ENCODE measurements at regions not wholly inside any gene's neighbourhood (a gene's known extent, or its start where the extent isn't known, plus 50 kb on each side); places are given as distances from the start of the nearest gene placed in this dataset.

DNA sequence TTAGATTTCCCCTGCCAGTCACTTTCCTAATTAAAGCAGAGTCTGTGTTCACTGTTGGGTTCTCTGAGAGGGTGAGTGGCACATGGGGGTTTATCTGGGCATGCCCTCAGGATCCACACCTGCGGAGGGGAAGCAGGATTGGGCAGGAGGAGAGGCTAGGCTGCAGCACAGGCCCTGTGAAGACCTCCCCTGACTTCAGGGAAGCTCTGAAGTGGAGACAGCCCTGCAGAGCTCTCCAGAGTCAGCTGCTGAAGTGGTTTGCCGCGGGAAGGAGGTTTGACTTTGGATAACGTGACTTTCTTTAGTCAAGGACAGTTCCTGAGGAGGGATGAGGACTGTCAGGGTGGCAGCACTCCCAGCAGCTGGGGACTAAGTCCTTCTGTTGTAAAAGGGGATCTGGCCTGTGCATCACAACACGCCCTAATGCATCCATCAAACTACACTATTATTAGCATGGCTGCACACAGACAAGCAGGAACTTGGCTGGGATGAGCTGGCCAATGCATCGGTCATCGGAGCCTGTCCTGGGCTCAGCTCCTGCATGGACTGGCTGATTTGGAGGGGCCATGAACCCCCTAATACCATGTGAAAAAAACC is 50.9 kb upstream of the LEP start:
- TF ChIP-seq, protein P1, sequence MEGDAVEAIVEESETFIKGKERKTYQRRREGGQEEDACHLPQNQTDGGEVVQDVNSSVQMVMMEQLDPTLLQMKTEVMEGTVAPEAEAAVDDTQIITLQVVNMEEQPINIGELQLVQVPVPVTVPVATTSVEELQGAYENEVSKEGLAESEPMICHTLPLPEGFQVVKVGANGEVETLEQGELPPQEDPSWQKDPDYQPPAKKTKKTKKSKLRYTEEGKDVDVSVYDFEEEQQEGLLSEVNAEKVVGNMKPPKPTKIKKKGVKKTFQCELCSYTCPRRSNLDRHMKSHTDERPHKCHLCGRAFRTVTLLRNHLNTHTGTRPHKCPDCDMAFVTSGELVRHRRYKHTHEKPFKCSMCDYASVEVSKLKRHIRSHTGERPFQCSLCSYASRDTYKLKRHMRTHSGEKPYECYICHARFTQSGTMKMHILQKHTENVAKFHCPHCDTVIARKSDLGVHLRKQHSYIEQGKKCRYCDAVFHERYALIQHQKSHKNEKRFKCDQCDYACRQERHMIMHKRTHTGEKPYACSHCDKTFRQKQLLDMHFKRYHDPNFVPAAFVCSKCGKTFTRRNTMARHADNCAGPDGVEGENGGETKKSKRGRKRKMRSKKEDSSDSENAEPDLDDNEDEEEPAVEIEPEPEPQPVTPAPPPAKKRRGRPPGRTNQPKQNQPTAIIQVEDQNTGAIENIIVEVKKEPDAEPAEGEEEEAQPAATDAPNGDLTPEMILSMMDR (IDR thresholded peaks at IDR 0.05; ENCODE audit: insufficient read depth, low read length, poor library complexity, severe bottlenecking), result no peak
- Histone ChIP-seq H3K36me3 (ENCODE audit: control insufficient read depth, insufficient read depth, low read length) (no peaks in the 10 kb centered on the region), H3K4me3 (replicated peaks; ENCODE audit: low read depth, low read length) (no peak overlapping the region), H3K27me3 (replicated peaks; ENCODE audit: control insufficient read depth, insufficient read depth, low read length) (no peaks in the 10 kb centered on the region; the same call in 1 of the 2 replicates)
- DNase-seq (ENCODE audit: extremely low read depth, insufficient read length), result no peak

DNA sequence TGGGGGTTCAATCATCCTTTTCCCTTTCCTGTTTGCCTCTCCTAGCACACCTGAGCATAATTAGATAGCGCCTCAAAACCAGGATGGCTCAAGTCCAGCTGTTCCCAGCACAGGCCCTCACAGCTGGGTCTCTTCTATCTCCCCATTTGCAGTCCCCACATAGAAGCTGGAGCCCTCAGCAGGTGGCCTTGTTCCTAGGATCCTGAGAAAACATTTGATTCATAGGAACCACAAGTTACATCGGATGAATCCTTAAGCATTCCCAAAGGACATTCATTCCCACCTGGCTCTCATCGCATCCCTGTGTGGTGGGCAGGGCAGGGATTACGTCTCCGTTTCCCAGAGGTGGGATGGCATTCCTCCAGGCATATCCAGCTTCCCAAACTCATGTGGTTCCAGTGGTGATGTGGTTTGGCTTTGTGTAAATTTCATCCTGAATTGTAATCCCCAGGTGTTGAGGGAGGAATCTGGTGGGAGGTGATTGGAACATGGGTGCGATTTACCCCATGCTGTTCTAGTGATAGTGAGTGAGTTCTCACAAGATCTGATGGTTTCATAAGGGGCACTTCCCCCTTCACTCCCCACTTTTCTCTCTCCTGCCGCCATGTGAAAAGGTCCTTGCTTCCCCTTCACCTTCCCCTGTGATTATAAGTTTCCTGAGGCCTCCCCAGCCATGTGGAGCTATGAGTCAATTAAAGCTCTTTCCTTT is 49.8 kb upstream of the LEP start:
- DNase-seq (ENCODE audit: extremely low read depth, insufficient read length), result no peak
- TF ChIP-seq, protein P1 (IDR thresholded peaks at IDR 0.05; ENCODE audit: insufficient read depth, low read length, poor library complexity, severe bottlenecking), result no peak
- Histone ChIP-seq H3K36me3 (ENCODE audit: control insufficient read depth, insufficient read depth, low read length) (no peaks in the 10 kb centered on the region), H3K4me3 (replicated peaks; ENCODE audit: low read depth, low read length) (no peak overlapping the region), H3K27me3 (replicated peaks; ENCODE audit: control insufficient read depth, insufficient read depth, low read length) (no peaks in the 10 kb centered on the region; the same call in 1 of the 2 replicates)
